Caco-2 (cell line): ENCODE measurements at regions not wholly inside any gene's neighbourhood (a gene's known extent, or its start where the extent isn't known, plus 50 kb on each side); places are given as distances from the start of the nearest gene placed in this dataset.

ENCODE experiments used
- BruUV-seq: library from RNA; stranded (reverse); fragments of 400-500 nt; replicated peaks from 2 replicates; lab custom pipeline; 2021; lab: Mats Ljungman, UMichigan
- CTCF ChIA-PET: fragments of 300-600 bp; sonication (Branson Sonifier 250); formaldehyde crosslinking; loops from one replicate; lab custom pipeline; 2022; ENCODE audit warnings: antibody characterized with exemption; lab: Charles Lee
- POLR2A ChIA-PET: fragments of 300-600 bp; sonication (Branson Sonifier 250); formaldehyde crosslinking; loops from one replicate; lab custom pipeline; 2022; ENCODE audit warnings: antibody characterized with exemption; lab: Charles Lee
- DNase-seq, 2 experiments: peaks; one replicate each; pipeline versions ENCODE4 v3.0.0 to v3.0.0-alpha.2; 2020 to 2022
- H3K27me3 ChIP-seq: replicated peaks from 2 replicates; pipeline ENCODE4 v1.6.0; 2011; ENCODE audit warnings: low read length; ENCODE audit not compliant: control insufficient read depth, insufficient read depth
- H3K36me3 ChIP-seq: 2 replicates; pipeline ENCODE4 v1.5.1; 2011; ENCODE audit warnings: low read length; ENCODE audit not compliant: control insufficient read depth, insufficient read depth
- H3K4me1 ChIP-seq: fragments of 250-450 bp; sonication (Bioruptor Pico); 2 replicates; pipeline ENCODE4 v1.5.1; 2020; ENCODE audit warnings: mild to moderate bottlenecking
- H3K4me3 ChIP-seq: 2 replicates; pipeline ENCODE4 v1.5.1; 2011; ENCODE audit warnings: low read depth, mild to moderate bottlenecking, control low read depth, low read length
- H3K9me3 ChIP-seq: fragments of 250-450 bp; sonication (Bioruptor Pico); 2 replicates; pipeline ENCODE4 v1.5.1; 2020; ENCODE audit warnings: mild to moderate bottlenecking, moderate library complexity
- H3K27ac Mint-ChIP-seq: one replicate; pipeline ENCODE4 v1.8.0; 2022; ENCODE audit warnings: mixed read lengths; ENCODE audit not compliant: unreplicated experiment
- H3K27me3 Mint-ChIP-seq: one replicate; pipeline ENCODE4 v1.8.0; 2022; ENCODE audit warnings: mixed read lengths; ENCODE audit not compliant: insufficient read depth, unreplicated experiment
- H3K36me3 Mint-ChIP-seq: one replicate; pipeline ENCODE4 v1.8.0; 2022; ENCODE audit warnings: mild to moderate bottlenecking, mixed read lengths; ENCODE audit not compliant: insufficient read depth, unreplicated experiment
- H3K4me1 Mint-ChIP-seq: one replicate; pipeline ENCODE4 v1.8.0; 2022; ENCODE audit warnings: low read depth, mixed read lengths; ENCODE audit not compliant: unreplicated experiment
- H3K4me3 Mint-ChIP-seq: one replicate; pipeline ENCODE4 v1.8.0; 2022; ENCODE audit warnings: mild to moderate bottlenecking, moderate library complexity, mixed read lengths; ENCODE audit not compliant: unreplicated experiment
- H3K9me3 Mint-ChIP-seq: one replicate; pipeline ENCODE4 v1.8.0; 2022; ENCODE audit warnings: mixed read lengths; ENCODE audit not compliant: unreplicated experiment
- intact Hi-C: fragments of 100-400 bp; cut with micrococcal nuclease; formaldehyde crosslinking; loops from one replicate; pipeline ENCODE4 v1.10.0; 2022; ENCODE audit not compliant: unreplicated experiment
- TF ChIP-seq, protein P1 (sequence below), 2 experiments: fragments of 200-600 bp in 1 of 2; IDR thresholded peaks; 1 replicate in 1 of 2; 2 replicates in 1 of 2; pipeline versions ENCODE4 v1.5.1 to v1.8.0; 2011 to 2022; ENCODE audit warnings: antibody characterized with exemption in 1 of 2, control low read depth in 1 of 2, inconsistent platforms in 1 of 2, low read depth in 1 of 2, low read length in 1 of 2, mild to moderate bottlenecking in 1 of 2, moderate library complexity in 1 of 2; ENCODE audit not compliant: insufficient read depth in 1 of 2, severe bottlenecking in 1 of 2, unreplicated experiment in 1 of 2

DNA sequence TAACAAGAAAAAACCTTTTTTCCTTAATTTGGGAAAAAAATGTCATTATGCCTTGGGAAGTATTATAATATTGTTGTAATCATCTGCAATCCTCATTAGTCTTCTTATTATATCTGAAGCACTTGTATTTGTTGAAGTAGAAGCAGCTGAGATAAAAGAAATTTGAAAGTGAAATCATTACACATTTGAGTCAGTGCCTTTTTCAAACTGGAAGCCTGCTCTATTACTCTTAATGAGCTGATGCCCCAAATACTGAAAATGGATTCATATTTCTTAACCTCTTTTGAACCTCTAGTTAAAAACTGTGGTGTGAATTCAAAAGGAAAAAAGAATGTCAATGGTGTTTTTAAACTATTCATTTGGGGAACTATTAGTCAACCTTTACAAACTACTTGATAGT, 1027.7 kb downstream of the NR2F1-AS1 start:
- TF ChIP-seq, protein P1, sequence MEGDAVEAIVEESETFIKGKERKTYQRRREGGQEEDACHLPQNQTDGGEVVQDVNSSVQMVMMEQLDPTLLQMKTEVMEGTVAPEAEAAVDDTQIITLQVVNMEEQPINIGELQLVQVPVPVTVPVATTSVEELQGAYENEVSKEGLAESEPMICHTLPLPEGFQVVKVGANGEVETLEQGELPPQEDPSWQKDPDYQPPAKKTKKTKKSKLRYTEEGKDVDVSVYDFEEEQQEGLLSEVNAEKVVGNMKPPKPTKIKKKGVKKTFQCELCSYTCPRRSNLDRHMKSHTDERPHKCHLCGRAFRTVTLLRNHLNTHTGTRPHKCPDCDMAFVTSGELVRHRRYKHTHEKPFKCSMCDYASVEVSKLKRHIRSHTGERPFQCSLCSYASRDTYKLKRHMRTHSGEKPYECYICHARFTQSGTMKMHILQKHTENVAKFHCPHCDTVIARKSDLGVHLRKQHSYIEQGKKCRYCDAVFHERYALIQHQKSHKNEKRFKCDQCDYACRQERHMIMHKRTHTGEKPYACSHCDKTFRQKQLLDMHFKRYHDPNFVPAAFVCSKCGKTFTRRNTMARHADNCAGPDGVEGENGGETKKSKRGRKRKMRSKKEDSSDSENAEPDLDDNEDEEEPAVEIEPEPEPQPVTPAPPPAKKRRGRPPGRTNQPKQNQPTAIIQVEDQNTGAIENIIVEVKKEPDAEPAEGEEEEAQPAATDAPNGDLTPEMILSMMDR (IDR thresholded peaks at IDR 0.05; ENCODE audit: insufficient read depth in 1 of 2, low read depth in 1 of 2, low read length in 1 of 2, severe bottlenecking in 1 of 2, unreplicated experiment in 1 of 2) = no peak
- Histone ChIP-seq H3K4me3 (no peak overlapping the region), H3K4me1 (no peaks in the 10 kb centered on the region), H3K36me3 (no peaks in the 10 kb centered on the region), H3K9me3 (no peaks in the 10 kb centered on the region), H3K27me3 (no peaks in the 10 kb centered on the region)
- no peak overlapping the region for H3K27ac Mint-ChIP-seq
- no TSS peak for BruUV-seq
- intact Hi-C loops = no loop called here
- H3K27me3 Mint-ChIP-seq = no peaks in the 10 kb centered on the region
- H3K4me3 Mint-ChIP-seq = no peak overlapping the region
- ChIA-PET CTCF (no interaction called here), POLR2A (no interaction called here)
- no peaks in the 10 kb centered on the region for H3K4me1 Mint-ChIP-seq
- no peaks in the 10 kb centered on the region for H3K36me3 Mint-ChIP-seq
- DNase-seq = no peak
- no peaks in the 10 kb centered on the region for H3K9me3 Mint-ChIP-seq

DNA sequence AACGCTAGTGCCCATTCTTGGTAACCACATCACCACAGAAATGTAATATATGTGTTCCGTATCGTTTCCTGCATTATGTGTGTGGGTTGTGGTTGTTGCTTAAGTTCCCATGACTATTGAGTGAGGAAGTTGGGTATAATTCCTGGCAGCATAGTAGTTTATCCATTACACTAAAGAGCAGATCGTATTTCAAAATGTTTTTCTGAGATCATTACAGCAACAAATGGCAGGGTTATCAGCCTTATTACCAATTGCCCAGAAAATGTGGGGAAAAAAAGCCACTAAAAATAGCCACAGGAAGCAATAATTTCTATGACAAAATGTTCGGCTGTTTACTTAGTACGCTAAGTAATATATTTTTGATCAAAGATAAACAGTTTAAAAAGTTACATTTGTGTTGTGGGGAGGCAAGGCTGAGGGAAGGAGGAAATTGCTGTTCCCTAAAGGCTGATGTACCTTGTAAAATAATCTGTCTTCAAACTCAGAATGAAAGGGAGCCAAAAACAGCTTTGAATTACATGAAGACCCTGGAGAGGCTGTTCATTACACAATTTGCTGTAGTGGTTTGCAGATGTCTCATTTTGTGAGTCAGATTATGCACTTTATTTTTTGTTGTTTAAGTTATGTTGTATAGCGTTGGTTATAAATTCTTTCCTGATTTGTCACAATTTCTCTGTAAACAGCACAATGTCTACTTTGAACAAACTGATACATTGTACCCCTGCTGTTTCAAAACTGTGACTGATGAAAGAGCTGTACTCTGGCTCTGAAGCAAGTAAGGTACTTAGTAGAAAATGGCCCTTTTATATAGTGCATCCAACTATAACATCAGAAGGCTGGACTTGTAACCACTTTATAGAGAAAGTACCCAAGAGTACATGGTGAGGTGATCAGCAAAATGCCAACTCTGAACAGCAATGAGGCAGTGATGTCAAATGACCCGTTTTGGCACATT, 1028.5 kb downstream of the NR2F1-AS1 start:
- no peaks in the 10 kb centered on the region for H3K4me1 Mint-ChIP-seq
- no peaks in the 10 kb centered on the region for H3K36me3 Mint-ChIP-seq
- CTCF ChIA-PET = no interaction called here
- H3K27ac Mint-ChIP-seq = no peak overlapping the region
- intact Hi-C loops = no loop called here
- Histone ChIP-seq H3K4me1 (no peaks in the 10 kb centered on the region), H3K27me3 (no peaks in the 10 kb centered on the region), H3K4me3 (no peak overlapping the region), H3K36me3 (no peaks in the 10 kb centered on the region), H3K9me3 (no peaks in the 10 kb centered on the region)
- DNase-seq = no peak
- no peaks in the 10 kb centered on the region for H3K9me3 Mint-ChIP-seq
- TF ChIP-seq, protein P1 (IDR thresholded peaks at IDR 0.05; ENCODE audit: insufficient read depth in 1 of 2, low read depth in 1 of 2, low read length in 1 of 2, severe bottlenecking in 1 of 2, unreplicated experiment in 1 of 2) = no peak
- no TSS peak for BruUV-seq
- H3K27me3 Mint-ChIP-seq = no peaks in the 10 kb centered on the region
- POLR2A ChIA-PET = no interaction called here
- no peak overlapping the region for H3K4me3 Mint-ChIP-seq

DNA sequence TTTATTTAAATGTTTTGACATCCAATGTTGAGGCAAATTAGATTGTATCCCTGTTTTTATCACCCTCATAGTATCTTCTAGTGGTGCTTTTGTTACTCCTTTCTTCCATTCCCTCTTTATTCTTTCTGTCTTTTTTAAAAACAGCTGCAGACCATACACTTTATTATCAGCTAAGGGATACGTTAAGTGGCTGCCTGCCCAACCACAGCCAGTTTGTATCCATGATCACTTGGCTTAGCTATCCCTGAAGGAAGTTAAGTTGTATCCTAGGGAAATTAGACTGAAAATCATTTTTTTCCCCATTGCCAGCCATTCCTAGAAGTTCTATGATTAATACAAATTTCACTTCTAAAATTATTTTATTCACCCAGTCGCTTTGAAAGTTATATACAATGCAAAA, 1032.7 kb downstream of the NR2F1-AS1 start:
- H3K4me1 Mint-ChIP-seq = no peaks in the 10 kb centered on the region
- no TSS peak for BruUV-seq
- POLR2A ChIA-PET = no interaction called here

More for the DNA sequence above, 1032.7 kb downstream of the NR2F1-AS1 start:
- Mint-ChIP-seq H3K27me3 (no peaks in the 10 kb centered on the region), H3K4me3 (no peak overlapping the region), H3K9me3 (no peaks in the 10 kb centered on the region), H3K36me3 (no peaks in the 10 kb centered on the region), H3K27ac (no peak overlapping the region)
- no peaks in the 10 kb centered on the region for H3K9me3 ChIP-seq
- DNase-seq = no peak
- no peaks in the 10 kb centered on the region for H3K4me1 ChIP-seq
- intact Hi-C loops = no loop called here
- H3K27me3 ChIP-seq = no peaks in the 10 kb centered on the region
- H3K36me3 ChIP-seq = no peaks in the 10 kb centered on the region
- H3K4me3 ChIP-seq = no peak overlapping the region
- CTCF ChIA-PET = no interaction called here
- TF ChIP-seq, protein P1 (IDR thresholded peaks at IDR 0.05; ENCODE audit: insufficient read depth in 1 of 2, low read depth in 1 of 2, low read length in 1 of 2, severe bottlenecking in 1 of 2, unreplicated experiment in 1 of 2) = no peak
